ENCODE measurements at regions not wholly inside any gene's neighbourhood (a gene's known extent, or its start where the extent isn't known, plus 50 kb on each side); places are given as distances from the start of the nearest gene placed in this dataset.

DNA sequence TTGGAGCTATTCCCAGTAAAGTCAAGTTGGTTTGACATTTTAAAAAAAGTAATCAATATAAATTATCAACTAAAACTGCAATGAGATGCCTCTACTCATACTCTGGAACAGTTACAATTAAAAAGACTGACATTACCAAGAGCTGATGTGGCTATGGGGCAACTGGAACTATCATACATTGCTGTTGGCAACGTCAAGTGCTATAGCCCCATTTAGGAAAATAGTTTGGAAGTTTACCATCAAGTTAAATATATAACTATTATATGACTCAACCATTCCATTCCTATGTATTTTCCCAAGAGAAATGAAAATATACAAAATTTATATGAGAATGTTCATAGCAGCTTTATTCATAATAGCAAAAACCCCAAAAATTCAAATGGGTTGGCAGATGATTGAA, 111.4 kb upstream of the HDGFL1 start:
- TF ChIP-seq, protein P1, sequence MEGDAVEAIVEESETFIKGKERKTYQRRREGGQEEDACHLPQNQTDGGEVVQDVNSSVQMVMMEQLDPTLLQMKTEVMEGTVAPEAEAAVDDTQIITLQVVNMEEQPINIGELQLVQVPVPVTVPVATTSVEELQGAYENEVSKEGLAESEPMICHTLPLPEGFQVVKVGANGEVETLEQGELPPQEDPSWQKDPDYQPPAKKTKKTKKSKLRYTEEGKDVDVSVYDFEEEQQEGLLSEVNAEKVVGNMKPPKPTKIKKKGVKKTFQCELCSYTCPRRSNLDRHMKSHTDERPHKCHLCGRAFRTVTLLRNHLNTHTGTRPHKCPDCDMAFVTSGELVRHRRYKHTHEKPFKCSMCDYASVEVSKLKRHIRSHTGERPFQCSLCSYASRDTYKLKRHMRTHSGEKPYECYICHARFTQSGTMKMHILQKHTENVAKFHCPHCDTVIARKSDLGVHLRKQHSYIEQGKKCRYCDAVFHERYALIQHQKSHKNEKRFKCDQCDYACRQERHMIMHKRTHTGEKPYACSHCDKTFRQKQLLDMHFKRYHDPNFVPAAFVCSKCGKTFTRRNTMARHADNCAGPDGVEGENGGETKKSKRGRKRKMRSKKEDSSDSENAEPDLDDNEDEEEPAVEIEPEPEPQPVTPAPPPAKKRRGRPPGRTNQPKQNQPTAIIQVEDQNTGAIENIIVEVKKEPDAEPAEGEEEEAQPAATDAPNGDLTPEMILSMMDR (IDR thresholded peaks at IDR 0.05) = no peak
- no peak for TF ChIP-seq POLR2A (IDR thresholded peaks at IDR 0.05)
